IPS-15b (cell line): ENCODE measurements at regions not wholly inside any gene's neighbourhood (a gene's known extent, or its start where the extent isn't known, plus 50 kb on each side); places are given as distances from the start of the nearest gene placed in this dataset.

Experiments
- H3K27me3 ChIP-seq: one replicate; pipeline ENCODE4 v1.6.1; 2013; ENCODE audit warnings: low read length; ENCODE audit not compliant: control insufficient read depth, insufficient read depth
- H3K36me3 ChIP-seq: one replicate; pipeline ENCODE4 v1.6.1; 2013; ENCODE audit warnings: low read length; ENCODE audit not compliant: control insufficient read depth, insufficient read depth
- H3K4me1 ChIP-seq: one replicate; pipeline ENCODE4 v1.6.1; 2013; ENCODE audit warnings: mild to moderate bottlenecking, low read length; ENCODE audit not compliant: control insufficient read depth, insufficient read depth
- H3K4me3 ChIP-seq: one replicate; pipeline ENCODE4 v1.5.1; 2013; ENCODE audit warnings: low read depth, low read length
- H3K9ac ChIP-seq: one replicate; pipeline ENCODE4 v1.6.1; 2013; ENCODE audit warnings: low read depth, mild to moderate bottlenecking, low read length
- H3K9me3 ChIP-seq: one replicate; pipeline ENCODE4 v1.6.1; 2013; ENCODE audit warnings: mild to moderate bottlenecking, low read length; ENCODE audit not compliant: control insufficient read depth, insufficient read depth

DNA sequence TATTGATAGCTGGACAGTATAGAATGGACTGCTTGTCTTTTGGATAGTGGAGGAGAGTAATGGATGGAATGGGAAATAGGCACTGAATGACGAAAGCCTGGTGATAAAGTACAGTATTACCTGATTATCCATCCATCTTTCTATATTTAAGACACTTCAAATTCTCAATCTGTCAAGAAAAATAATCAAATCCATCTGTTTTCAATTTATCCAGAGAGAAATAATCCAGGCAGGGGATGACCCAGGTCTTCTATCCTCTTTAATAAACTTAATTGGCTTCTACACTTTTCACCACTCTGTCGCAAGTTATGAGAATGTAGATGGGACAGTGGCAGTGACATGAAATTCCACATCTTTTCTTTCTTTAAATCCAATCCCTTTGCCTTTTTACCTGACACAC is 420.3 kb upstream of the PDZRN3 start:
- no peaks in the 10 kb centered on the region for H3K36me3 ChIP-seq
- no peaks in the 10 kb centered on the region for H3K4me1 ChIP-seq
- H3K9me3 ChIP-seq: no peaks in the 10 kb centered on the region
- H3K9ac ChIP-seq: no peak overlapping the region
- H3K27me3 ChIP-seq: no peaks in the 10 kb centered on the region
- no peak overlapping the region for H3K4me3 ChIP-seq

DNA sequence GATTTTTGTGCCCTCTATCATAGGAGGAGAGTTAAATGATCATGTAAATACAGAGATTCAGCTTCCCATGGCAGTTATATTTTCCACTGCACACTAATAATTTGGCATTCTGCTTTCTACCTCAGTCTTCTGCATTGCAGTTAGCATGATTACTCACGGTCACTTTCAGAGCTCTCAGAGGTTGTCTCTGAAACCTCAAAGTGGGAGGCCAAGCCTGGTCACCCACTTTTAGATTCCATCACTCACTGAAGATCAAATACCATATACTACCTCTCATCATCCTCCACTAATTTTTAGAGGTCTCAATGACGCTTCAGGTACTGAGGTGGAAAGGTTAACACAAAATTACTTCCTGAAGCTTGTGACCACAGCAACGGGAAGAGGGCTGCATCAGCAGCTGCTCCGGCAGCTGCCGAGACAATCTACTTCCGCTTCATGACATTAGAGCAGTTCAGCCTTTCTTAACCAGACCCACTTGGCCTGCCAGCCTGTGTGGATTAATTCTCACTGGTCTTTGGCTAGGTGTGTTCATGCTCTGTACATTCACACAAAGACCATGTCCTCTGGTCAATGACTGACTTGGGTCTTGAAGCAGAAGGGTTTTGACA is 416.4 kb upstream of the PDZRN3 start:
- Histone ChIP-seq H3K9ac (no peak overlapping the region), H3K4me1 (no peaks in the 10 kb centered on the region), H3K27me3 (no peaks in the 10 kb centered on the region), H3K4me3 (no peak overlapping the region), H3K36me3 (no peaks in the 10 kb centered on the region), H3K9me3 (no peaks in the 10 kb centered on the region)

DNA sequence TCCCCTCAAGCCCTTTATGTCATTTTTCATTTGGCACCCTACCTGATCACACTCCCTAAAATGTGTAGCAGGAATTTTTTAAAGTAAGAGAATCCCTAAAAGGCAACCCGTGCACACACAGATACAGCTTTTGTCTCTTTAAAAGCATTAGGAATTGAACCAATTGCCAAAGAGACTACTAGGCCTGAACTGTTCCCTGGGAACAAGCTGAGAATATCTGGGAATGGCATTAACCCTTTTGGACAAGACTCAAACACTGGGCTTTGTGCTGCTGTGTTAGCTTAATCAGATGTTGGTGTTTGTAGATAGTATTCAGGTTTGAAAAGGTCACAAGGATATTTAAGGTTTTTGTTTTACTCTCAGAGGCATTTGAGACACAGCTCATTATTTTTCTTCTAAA is 414.4 kb upstream of the PDZRN3 start:
- H3K27me3 ChIP-seq: no peaks in the 10 kb centered on the region
- no peaks in the 10 kb centered on the region for H3K4me1 ChIP-seq
- no peaks in the 10 kb centered on the region for H3K36me3 ChIP-seq
- H3K4me3 ChIP-seq: no peak overlapping the region
- no peak overlapping the region for H3K9ac ChIP-seq
- H3K9me3 ChIP-seq: no peaks in the 10 kb centered on the region

DNA sequence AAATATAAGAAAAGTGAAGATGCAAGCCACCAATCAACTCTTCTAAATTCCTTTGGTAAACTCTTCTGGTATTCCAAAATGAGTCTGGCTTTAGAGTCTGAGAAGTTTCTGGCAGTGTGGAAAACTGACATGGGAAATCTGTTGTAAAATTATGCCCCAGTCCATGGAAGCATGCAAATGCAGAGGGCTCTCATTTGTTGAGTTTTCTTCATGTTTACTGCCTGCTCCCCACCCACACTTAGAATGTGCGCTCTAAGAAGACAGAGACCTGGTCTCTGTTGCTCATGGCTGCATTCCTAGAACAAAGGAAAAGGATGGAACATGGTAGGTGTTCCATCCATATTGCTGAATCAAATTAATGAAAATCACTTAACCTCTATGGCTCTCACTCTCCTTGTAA is 411.8 kb upstream of the PDZRN3 start:
- H3K4me3 ChIP-seq: no peak overlapping the region
- no peaks in the 10 kb centered on the region for H3K36me3 ChIP-seq
- H3K4me1 ChIP-seq: no peaks in the 10 kb centered on the region
- H3K9me3 ChIP-seq: no peaks in the 10 kb centered on the region
- H3K27me3 ChIP-seq: no peaks in the 10 kb centered on the region
- H3K9ac ChIP-seq: no peak overlapping the region

DNA sequence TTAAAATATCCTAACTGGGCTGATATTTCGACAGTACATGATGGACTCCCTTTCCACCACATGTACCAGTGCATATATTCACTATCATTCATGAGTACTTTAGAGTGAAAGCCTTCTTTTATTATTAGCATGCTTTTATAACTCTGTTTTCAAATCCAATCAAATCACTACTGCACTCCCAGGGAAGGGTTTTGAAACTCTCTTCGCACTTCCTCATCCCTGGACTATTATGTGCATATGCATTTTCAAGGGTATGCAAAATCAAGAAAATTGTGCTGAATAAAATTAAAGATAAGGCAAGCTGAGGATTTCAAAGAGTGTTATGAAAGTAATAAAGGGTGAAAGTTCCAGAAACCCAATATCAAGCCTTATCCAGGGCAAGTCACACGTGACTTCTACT is 411.4 kb upstream of the PDZRN3 start:
- no peaks in the 10 kb centered on the region for H3K9me3 ChIP-seq
- H3K36me3 ChIP-seq: no peaks in the 10 kb centered on the region
- H3K4me3 ChIP-seq: no peak overlapping the region
- no peaks in the 10 kb centered on the region for H3K4me1 ChIP-seq
- no peak overlapping the region for H3K9ac ChIP-seq
- H3K27me3 ChIP-seq: no peaks in the 10 kb centered on the region

DNA sequence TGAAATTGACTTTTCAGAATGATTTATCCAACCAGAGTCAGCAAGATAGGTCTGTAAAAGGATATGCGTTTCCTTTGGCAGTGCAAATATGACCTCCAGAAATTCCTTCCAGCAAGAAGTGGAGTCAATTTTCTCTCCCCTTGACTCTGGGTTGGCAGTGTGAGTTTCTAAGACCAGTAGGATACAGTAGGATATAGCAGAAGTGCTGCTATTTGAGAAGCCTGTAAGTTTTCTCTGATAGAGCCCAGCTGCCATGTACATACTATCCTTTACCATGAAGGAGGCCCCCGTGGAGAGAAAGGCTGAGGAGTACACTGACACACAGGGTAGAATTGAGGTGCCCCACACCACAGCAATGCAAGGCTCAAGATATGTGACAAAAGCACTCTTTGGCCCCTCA is 409.1 kb upstream of the PDZRN3 start:
- no peaks in the 10 kb centered on the region for H3K9me3 ChIP-seq
- H3K36me3 ChIP-seq: no peaks in the 10 kb centered on the region
- H3K9ac ChIP-seq: no peak overlapping the region
- no peaks in the 10 kb centered on the region for H3K27me3 ChIP-seq
- no peaks in the 10 kb centered on the region for H3K4me1 ChIP-seq
- H3K4me3 ChIP-seq: no peak overlapping the region

DNA sequence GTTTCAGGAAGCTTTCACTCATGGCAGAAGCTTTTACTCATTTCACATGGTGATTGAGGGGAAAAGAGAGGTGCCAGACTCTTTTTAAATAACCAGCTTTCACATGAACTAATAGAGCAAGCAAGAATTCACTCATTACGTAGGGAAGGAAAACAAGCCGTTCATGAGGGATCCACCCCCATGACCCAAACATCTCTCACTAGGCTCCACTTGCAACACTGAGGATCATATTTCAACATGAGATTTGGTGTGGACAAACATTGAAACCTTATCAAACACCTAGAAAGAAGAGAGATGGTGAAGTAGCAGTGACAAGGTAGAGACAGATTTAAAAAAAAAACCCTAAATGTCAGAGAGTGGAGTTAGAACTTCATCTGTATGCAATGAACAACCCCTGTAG is 408.6 kb upstream of the PDZRN3 start:
- no peaks in the 10 kb centered on the region for H3K36me3 ChIP-seq
- no peaks in the 10 kb centered on the region for H3K27me3 ChIP-seq
- H3K4me3 ChIP-seq: no peak overlapping the region
- H3K9ac ChIP-seq: no peak overlapping the region
- no peaks in the 10 kb centered on the region for H3K9me3 ChIP-seq
- no peaks in the 10 kb centered on the region for H3K4me1 ChIP-seq

DNA sequence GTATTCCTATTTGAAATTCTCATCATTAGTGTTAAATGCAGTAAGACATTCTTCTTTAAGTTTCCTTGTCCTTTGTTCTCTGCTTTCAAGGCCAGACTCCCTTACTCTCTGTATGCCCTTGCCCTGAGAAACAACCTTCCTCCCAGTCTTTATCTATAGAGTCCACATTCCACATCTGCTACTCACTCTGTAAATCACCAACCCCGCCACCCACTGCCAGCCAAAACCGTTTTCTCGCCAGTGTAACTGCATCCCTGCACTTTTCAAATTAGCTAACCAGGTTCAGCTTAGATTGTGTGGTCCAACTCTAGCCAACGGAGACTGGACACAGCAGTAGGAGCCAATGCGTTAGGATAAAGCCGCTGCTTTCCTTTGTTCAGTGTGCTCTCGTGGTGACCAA is 402.4 kb upstream of the PDZRN3 start:
- Histone ChIP-seq H3K9ac (no peak overlapping the region), H3K36me3 (no peaks in the 10 kb centered on the region), H3K4me3 (no peak overlapping the region), H3K27me3 (no peaks in the 10 kb centered on the region), H3K4me1 (no peaks in the 10 kb centered on the region), H3K9me3 (no peaks in the 10 kb centered on the region)

DNA sequence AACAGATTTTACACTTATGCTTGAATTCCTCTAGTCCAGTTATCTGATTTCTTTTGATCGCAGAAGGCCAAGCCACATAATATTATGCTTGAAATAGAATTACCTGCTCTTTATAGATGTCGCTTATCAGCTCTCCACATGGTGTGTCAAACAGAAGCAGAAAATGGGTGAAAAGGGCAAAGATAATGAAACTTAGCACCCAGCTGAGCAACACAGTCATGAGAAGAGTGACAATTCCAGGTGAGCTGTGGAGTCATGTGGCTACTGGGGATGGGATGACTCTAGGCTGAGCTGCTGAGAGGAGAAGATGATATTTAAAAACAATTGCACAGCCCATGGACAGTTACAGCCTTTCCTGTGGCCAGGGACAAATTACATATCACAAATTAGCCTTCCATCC is 398.7 kb upstream of the PDZRN3 start:
- no peak overlapping the region for H3K9ac ChIP-seq
- no peaks in the 10 kb centered on the region for H3K36me3 ChIP-seq
- H3K27me3 ChIP-seq: no peaks in the 10 kb centered on the region
- no peak overlapping the region for H3K4me3 ChIP-seq
- H3K9me3 ChIP-seq: no peaks in the 10 kb centered on the region
- H3K4me1 ChIP-seq: no peaks in the 10 kb centered on the region

DNA sequence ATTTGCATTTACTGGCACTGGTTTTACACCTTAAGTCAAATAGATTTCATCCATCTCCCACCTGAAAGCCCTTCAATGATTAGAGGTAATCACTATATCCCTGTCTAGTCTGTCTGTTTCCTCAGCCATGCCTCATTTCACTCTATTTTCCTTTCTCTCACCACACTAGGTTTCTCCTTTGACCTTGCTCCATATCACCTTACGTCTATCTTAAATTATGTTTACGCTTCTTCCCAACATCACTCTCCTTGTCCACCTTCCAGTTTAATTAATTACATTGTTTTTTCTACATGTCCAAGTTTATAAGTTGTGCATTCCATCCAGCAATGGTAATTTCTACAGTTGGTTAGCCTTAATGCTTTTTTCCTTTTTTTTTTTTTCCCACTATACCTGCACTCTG is 396.7 kb upstream of the PDZRN3 start:
- Histone ChIP-seq H3K4me1 (no peaks in the 10 kb centered on the region), H3K36me3 (no peaks in the 10 kb centered on the region)

DNA sequence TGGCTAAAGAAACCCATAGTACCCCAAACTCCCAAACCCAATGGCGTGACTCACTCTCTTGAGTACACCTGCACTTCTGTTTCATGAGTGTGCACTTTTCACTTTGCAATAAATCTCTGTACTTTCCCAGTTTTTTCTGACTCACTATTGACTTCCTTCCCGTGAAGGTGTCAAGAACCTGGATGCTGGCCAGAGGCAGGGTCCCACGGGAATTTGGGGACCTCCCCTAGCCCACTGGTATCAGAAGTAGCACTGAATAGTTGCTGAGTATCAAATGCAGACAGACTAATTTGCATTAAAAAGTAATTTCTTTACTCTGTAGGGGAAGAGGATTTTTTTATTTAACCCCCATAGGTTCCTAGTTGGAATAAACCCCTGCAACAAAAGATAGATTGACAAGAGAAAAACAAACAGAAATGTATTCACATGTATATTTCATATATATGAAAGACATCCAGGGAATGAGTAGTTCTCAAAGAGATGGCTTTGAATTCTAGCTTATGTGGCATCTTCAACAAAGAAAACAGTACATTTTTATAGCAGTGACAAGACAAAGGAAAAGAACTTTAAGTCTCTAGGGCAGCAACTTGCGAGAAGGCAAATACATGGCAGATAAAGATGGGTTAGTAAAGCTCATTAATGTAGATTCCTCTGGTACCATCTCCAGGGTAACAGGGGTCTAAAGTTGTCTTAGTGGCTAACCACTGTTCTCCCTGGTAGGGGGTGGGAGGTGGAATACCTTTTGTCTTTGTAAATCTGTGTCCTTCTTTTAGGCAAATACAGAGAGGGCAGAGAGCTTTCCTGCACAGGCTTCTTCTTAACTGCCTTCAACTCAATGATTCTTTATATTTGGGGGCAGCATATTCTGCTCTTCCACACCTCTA is 385.5 kb upstream of the PDZRN3 start:
- H3K27me3 ChIP-seq: no peaks in the 10 kb centered on the region
- no peaks in the 10 kb centered on the region for H3K36me3 ChIP-seq
- no peak overlapping the region for H3K9ac ChIP-seq
- peaks cover 19% of the 10 kb centered on the region for H3K4me1 ChIP-seq
- H3K4me3 ChIP-seq: no peak overlapping the region
- no peaks in the 10 kb centered on the region for H3K9me3 ChIP-seq

More for the DNA sequence above, 396.7 kb upstream of the PDZRN3 start:
- no peaks in the 10 kb centered on the region for H3K9me3 ChIP-seq
- no peak overlapping the region for H3K4me3 ChIP-seq
- no peaks in the 10 kb centered on the region for H3K27me3 ChIP-seq
- H3K9ac ChIP-seq: no peak overlapping the region

DNA sequence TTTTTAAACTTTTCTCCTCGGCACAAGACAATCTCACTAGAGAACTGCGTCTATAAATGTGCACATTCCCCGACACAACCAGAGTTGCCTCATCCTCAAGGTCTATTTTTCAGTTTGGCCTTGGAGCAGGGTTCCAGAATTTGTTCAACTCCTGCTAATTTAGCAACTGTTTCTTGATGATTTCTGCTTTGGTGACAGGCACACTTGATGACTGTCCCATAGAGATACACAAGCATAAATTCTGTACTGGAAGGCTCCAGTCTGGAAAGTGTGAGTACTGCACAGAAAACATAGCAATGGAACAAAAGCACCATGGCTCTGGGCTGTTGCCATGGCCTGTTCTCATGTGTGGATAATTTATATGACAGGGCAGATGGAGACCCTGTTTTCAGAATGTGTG is 379.6 kb upstream of the PDZRN3 start:
- H3K9me3 ChIP-seq: no peaks in the 10 kb centered on the region
- no peak overlapping the region for H3K4me3 ChIP-seq
- no peaks in the 10 kb centered on the region for H3K4me1 ChIP-seq
- no peaks in the 10 kb centered on the region for H3K36me3 ChIP-seq
- no peak overlapping the region for H3K9ac ChIP-seq
- H3K27me3 ChIP-seq: no peaks in the 10 kb centered on the region
